Myocyte (in vitro differentiated cells): ENCODE measurements at regions not wholly inside any gene's neighbourhood (a gene's known extent, or its start where the extent isn't known, plus 50 kb on each side); places are given as distances from the start of the nearest gene placed in this dataset.
A peak's percentile ranks its signal among the peaks of the same experiment; 100 is the strongest.

Experiments
- DNase-seq: peaks from one replicate; pipeline ENCODE4 v3.0.0-alpha.2; 2012; ENCODE audit warnings: low read depth

DNA sequence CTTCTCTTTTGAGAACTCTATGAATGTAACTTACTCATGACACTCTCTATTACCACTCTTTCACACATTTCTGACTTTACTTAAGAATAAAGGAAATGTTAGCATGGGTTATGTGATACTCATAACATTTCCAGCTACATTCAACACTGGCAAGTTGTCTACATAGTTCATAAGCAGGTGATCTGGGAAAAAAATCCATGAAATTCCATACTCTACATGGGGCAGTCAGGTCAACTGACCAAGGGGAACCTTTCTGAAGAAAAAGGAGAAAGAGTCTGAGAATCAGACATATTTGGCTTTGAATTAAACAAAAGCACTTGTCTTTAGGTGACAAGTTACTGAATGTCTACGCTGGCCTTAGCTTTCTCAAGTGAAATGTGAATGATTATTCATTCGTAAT is 329.1 kb upstream of the ROBO1 start:
- DNase-seq = no peak

DNA sequence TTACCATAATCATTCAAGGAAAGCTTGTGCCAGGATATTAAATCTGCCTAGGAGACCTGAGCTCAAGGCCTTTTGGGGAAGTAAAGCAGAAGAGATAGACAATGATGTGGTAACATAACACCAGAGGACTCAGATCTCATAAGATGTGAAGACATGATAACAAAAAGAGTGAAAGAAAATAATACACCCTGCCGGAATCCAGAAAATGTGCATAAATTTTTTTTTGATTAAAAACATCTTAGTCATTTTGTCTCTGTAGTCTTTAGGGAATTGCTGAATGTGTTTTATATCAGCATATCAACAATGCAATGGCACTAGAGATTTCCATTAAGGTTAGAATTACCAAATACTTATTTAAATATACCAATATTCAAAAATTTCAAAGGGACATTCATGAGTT is 326.8 kb upstream of the ROBO1 start:
- no peak for DNase-seq

DNA sequence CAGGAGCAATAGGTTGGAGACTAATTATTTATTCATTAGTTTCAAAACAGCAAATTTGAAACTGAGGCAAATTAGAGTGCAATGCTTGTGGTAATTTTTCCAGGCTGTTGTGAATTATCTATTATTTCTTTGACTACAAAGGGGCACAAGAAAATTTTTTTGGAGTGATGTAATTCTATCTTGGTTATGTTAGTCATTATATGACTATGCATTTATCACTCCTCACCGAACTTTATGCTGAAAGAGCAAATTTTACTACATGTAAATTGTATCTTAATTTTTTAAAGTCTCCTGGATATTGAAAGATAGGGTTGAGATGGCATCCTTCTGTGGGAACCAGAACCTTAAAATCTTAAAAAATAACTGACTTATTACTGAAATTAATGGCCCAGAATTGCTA is 320.0 kb upstream of the ROBO1 start:
- peak; percentile 11 for DNase-seq

DNA sequence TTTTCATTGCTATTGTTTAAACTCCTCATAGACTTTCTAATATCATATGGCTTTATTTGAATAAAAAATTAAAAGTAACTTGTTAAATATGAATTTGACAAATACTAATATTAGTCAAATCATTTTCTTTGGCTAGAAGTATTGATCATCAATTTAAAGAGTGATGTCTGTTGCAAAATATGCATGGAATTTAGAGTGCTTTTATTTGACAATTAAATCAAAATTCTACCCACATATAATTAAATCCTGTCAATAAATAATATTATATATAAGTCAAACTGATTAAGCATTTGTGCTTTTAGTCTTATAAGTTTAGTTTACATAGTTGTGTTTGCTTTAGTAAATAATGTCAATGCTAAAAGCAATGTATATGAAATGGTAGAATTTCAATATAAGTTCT is 318.6 kb upstream of the ROBO1 start:
- DNase-seq = no peak

DNA sequence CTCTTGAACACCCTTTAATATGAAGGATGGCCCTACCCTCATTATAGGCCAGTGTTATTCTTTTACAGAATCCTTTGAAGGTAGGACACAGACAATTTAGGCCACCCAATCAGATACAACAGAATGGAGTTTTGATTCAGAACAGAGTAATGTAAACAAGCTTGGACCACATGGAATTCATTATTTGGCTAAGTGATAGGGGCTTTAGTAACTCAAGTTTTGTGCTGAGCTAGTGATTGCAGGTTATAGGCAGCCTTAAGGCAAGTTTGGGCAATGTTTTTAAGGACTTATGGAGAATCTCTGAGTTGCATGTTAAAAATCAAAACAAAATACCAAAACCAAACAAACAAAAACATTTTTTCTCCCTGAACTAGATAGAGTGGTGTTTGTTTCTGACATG is 312.1 kb upstream of the ROBO1 start:
- no peak for DNase-seq

DNA sequence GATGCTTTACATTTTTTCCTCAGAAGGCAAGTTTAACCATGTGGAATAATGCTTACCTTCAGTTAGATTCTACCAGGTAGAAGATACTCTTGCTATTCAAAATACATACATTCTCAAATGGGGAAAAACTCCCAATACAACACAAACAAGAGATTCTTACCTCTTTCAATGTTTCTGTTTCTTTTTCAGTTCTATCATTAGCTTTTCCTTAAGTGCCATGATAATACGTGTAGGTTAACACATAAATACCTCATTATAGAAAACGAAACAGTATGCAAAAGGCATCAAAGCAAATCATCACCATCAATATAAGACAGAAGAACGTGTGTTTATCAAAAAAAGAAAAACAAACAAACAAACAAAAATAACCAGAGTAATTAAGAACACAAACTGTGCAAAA is 300.7 kb upstream of the ROBO1 start:
- no peak for DNase-seq

DNA sequence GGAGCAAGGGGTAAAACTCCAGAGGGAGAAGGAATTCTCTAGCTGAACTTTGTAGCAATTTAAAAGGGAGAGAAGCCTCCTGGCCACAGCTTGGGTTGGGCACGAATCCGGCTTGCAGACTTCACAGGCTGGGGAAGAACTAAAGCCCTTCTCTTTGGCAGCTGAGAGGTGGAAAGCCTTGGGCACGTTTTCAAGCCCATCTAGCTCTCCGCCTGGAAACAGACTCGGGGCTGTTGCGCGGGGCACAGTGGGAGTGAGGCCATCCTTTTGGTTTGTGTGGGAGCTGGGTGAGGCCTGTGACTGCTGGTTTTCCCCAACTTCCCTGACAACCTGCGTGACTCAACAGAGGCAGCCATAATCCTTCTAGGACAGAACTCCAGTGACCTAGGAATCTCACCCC is 295.7 kb upstream of the ROBO1 start:
- no peak for DNase-seq

DNA sequence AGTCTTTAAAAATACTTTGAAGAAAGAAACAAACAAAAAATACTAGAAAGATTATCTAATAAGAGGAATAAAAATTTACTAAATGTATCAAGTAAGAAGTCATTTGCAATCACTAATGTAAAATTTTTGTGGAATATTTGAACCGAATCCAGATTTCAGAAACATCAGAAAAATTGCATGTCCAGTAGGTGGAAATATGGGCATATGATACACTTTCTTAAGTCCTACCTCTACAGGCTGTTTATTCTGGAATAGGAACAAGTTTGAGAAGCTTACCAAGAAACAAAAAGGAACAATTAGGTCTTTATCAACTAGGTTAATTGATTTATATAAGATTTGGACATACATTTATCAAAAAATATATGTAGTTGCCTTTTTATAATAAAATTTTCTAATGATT is 292.9 kb upstream of the ROBO1 start:
- no peak for DNase-seq

DNA sequence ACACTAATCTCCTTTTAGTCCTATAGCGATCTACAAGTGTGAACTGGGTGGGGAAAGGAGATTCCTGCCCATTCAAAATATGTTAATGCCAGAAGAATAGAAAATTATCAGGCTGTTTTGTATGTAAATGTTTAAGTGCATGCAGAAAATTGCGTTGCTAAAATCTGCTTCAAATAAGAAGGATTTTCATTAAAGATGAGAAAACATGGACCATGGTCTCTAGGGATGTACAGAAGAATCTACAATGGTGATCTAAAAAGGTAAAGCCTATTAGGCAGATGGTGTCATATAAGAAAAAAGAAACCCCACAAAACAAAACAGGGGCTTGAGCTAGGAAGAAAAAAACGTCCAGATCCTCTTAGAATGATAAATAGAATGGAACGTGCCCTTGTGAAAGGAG is 287.5 kb upstream of the ROBO1 start:
- no peak for DNase-seq

DNA sequence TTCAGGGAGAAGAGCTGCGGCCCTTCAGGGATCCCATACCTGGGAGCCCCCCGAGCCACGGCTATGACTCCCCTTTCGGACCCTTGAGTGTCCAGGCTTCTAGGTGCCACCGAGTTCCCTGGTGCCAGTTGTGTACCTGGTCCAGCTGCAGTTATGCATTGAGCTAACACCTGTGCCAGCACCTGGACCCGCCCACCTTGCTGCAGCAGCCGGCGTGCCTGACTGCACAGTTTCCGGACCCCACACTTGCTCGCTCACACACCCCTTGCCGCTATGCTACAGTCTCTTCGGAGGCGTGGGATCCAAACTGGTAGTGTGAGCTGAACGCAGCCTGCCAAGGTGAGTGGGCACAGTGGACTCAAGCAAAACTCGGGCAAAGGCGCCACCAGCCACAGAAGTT is 284.5 kb upstream of the ROBO1 start:
- no peak for DNase-seq

DNA sequence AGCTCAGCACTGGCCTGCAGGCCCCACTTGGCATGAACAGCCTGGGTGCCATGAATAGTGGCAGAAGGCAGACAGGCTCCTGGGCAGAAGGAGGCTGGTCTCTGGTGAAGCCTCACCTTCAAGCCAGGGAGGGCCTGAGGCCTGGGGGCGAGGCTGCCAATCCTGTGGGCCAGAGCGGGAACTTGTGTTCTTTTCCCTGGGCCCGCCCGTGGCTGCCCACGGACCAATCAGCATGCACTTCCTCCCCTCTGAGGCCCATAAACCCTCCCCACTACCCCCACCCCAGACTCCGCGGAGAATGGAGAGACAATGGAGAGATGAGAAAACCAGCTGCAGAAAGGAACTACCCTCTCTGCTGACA is 283.8 kb upstream of the ROBO1 start:
- DNase-seq = no peak

DNA sequence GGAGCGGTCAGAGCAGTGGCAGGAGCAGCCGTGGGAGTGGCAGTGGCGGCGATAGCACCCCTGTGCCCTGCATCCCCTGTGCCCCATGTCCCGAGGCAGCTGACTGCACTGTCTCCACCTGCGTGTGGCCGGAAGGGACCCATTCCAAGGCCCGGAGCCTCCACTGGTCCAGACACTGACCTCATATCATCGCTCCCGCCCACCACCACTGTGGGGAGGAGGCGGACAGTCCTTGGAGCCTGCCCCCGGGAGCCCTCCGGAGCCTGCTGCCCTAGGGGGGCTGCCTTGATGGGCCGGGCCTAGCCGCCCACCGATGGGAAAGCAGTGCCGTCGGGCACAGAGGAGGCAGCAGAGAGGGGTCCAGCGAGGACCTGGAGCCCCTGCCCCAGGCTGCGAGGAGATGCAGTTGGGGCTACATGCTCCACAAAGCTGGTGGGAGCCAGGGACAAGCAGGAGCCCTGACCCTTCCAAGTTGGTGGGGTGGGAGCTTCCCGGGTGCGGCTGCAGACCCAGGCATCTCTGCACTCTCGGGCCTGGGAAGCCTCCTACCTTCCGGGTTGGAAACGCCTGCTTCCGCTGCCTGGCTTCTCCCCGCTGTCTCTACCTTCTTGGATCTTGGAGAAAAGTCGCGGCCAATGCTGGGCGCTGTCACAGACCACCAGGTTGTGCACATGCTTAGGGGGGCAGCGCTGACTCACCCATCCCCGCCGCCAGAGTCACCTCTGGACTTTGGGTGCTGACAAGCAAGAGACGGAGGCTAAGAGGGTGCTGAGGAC is 283.2 kb upstream of the ROBO1 start:
- DNase-seq = no peak

DNA sequence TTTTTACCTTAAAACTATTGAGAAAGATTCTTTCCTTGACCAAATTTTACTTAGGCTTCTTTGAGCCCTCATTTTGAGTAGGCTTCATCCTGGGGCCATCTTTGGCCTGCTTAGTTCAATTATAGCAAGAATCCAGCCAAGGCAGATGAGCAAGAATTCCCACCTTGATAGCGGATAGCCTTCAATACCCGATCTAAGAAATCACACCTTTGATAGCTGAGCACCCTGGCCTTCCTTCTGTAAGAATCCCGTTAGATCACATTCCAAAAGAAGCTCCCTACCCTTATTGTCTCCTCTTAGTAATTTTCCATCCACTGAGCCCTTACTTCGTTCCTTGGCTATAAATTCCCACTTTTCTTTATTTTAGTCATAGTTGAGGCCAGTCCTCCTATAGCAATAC is 275.4 kb upstream of the ROBO1 start:
- DNase-seq = no peak

DNA sequence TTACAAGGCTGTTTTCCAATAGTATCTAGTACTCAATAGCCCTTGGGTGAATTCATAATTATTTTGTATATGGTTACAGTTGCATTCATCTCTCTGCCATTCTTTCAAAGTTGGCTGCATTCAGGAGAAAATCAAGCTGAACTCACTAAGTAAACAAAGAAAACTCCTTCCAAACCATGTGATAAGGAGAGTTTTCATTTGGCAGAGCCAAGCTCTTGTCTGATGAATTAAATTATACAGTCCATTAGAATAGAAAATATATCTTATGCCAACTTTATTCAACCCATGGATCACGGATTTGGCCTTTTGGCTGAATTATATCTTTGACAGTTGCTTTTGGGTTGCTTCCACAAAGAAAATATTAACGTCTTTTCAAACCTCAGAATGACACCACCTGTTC is 272.3 kb upstream of the ROBO1 start:
- DNase-seq = no peak

DNA sequence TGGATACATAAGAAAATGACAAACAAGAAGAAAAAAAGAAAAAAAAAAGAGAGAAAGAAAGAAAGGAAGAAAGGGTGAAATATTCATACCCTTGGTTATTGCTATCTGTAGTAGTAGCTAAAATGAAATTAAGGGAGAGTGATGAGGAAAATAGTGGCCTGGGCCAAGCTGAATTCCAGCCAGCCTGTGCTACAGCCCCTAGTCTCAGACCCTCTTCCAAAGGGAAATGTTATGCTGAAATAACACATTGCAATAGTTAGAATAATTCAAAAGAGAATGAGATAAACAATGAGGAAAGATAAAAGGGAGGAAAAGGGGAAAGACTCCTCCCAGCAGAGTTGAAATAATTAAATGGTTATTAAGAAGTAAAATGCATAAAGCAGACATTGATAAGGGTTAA is 268.4 kb upstream of the ROBO1 start:
- no peak for DNase-seq

DNA sequence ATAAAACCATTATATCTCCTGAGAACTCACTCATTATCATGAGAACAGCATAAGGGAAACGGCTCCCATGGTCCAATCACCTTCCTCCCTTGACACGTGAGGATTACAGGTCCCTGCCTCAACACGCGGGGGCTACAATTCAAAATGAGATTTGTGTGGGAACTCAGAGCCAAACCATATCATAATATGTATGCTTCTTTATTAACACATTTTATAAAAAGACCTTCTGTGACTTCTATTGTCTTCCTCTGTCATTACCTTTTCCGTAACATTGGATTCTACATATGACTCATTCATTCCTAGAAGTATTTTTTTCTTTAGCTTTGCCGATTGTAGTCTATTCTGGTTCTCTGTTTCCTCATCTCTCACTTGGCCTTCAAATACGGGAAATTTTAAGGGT is 267.2 kb upstream of the ROBO1 start:
- no peak for DNase-seq

DNA sequence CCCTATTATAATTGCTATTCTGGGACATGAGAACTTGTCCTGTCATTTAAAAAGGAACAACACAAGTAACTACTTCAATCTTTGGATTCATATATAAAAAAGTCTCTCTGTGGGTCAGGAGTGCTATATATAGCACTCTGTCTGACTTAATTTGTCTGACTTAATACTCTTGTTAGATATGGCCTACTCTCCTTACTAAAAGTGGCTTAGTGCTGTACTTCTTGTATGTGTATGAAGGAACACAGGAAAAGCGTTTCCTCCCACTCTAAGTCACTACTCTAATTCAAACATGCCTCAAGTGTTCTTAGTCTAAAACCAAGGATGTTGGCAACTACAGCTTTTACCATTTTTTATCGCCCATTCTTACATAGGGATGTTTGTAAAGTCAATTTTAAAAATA is 255.2 kb upstream of the ROBO1 start:
- DNase-seq = no peak

DNA sequence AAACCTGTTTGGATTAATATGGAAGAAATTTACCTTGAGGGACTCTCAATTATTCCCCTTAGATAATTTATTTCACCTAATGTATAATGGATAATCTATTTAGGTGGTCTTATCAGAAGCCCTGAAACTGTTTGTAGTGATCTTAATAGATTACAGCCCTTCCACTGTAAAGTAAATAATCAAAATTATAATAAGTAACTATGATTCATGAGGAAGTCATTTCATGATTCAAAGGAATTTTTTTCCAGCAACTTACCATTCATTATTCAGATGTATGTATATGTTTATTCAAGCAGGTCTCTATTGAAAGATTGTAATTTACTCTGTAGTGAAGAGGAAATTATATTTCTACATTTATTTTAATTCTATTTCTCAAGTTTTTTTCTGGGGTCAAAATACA is 250.6 kb upstream of the ROBO1 start:
- DNase-seq = no peak

DNA sequence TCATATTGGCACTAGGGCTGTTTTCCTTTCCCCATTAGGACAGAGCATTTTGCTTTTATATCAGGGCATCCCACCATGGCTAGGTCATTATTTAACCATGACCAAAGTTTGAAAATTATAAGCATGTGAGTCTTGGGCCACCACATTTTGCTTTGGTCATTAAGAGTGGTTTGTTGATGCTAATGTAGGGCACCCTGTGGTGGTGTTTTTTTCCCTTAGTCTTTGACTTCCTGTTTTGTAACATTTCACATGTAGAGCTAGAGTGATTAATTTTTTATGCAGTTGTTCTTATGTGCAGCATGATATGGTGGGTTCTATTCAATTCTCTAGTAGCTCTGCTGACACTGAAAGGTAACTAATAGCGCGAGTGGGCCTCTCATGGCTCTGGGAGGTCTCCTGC is 249.6 kb upstream of the ROBO1 start:
- no peak for DNase-seq

DNA sequence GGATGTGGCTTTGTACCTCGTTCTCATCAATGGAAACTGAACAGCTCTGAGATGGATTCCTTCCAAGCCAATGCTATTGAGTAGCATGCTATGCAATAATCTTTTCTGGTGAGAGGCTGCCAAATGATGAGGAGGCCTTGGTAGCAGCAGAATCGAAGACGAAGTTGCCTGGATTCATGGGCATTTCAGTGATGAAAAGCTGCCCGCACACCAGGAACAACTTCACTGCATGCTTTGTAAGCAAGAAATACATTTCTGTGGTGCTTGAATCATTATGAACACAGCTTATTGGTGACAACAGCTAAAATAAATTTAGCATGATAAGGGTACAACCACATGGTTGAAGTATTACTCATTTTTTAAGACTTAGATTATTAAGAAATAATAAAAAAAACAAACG is 246.8 kb upstream of the ROBO1 start:
- DNase-seq = peak; percentile 9

DNA sequence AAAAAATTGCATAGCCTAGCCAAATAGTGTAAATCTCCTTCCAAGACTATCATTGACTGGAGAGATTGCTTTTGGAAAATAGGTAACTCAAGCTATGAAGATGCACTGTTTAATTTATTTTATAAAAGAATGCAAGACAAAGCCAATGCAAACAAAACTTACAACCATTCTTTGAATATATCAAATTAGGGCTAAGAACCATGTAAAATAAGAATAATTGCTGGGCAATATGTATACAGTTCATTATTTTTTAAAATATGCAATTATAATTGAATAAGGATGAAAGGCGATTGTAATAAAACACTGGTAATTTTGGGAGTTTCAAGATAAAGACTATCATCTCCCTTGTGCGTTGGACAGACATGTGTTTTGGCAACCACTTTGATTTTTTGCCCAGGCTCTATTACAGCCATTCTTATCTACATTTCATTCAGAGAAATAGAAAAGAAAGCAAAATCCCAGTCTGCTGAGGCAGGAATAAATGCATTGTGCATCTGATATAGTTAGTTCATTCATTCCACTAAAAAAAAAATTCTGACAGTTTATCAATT is 242.3 kb upstream of the ROBO1 start:
- no peak for DNase-seq

DNA sequence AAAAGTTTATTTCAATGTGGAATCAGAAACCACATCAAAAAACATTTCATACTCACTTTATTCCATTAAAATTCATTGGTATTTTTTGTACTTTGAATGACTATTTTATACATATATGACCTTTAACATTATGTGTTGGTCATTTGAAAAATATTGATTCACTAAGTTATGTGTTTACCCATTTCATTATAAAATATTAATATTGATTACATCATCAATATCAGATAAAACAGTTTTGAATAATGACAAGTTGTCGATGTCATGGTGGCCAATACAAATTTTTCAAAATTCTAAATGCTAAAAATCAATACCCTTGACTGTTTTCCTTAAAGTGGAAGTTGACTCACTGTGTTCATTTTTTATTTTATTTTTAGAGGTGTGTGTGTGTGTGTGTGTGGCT is 239.7 kb upstream of the ROBO1 start:
- DNase-seq = no peak

DNA sequence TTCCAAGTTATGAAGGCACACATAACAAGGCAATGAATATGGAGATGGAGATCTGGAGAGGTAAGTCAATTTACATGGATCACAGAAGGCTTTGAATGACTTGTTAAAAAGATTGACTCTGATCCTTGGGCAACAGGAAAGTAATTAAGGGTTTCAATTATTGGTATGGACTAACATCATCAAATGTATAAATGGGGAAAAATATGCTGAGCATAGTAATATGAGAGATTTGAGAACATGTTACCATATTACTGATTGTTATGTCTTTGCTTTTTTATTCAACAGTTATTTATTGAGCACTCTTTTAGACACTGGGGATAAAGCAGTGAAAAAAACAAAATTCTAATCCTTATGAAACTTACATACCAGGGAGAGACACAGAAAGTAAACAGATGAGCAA is 238.5 kb upstream of the ROBO1 start:
- no peak for DNase-seq

DNA sequence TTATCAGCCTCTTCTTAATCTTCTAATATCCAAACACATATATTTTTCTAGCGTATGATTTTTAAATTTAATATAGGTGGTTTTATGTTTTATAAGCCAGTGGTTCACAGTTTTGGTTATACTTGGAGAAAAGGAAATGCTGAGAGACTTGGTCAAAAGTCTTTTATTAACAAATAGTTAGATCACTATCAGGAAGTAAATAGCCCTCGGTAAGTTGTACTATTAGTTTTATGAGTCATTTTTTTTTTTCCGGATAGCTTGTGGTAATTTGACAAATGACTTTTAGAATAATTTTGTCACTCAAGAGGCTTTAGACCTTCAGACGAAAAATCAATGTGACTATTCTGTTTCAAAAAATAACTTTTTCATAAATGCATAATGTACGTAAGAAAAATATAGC is 232.2 kb upstream of the ROBO1 start:
- no peak for DNase-seq
